Mesenchymal stem cell (in vitro differentiated cells and primary cell): ENCODE measurements at regions not wholly inside any gene's neighbourhood (a gene's known extent, or its start where the extent isn't known, plus 50 kb on each side); places are given as distances from the start of the nearest gene placed in this dataset.

Experiments
- DNase-seq: peaks from one replicate; pipeline ENCODE4 v3.0.0-alpha.2; 2013
- H2AFZ ChIP-seq: one replicate; pipeline ENCODE4 v1.6.1; 2013; ENCODE audit warnings: low read depth, mild to moderate bottlenecking, control low read depth, inconsistent platforms, low read length, moderate library complexity
- H2AK5ac ChIP-seq: 2 replicates; pipeline ENCODE4 v1.6.1; 2013; ENCODE audit warnings: low read length, moderate library complexity, mild to moderate bottlenecking, inconsistent platforms; ENCODE audit not compliant: severe bottlenecking
- H2BK120ac ChIP-seq: one replicate; pipeline ENCODE4 v1.6.1; 2013; ENCODE audit warnings: low read depth, mild to moderate bottlenecking, inconsistent platforms, low read length, moderate library complexity
- H2BK12ac ChIP-seq, 2 experiments: one replicate each; pipeline ENCODE4 v1.6.1; 2013; ENCODE audit warnings: inconsistent platforms in 2 of 2, low read length in 2 of 2, mild to moderate bottlenecking in 2 of 2, moderate library complexity in 2 of 2, control low read depth in 1 of 2
- H2BK15ac ChIP-seq: one replicate; pipeline ENCODE4 v1.6.1; 2013; ENCODE audit warnings: mild to moderate bottlenecking, low read depth, inconsistent platforms; ENCODE audit not compliant: poor library complexity, severe bottlenecking
- H2BK5ac ChIP-seq: 2 replicates; pipeline ENCODE4 v1.6.1; 2013; ENCODE audit warnings: low read depth, mild to moderate bottlenecking, low read length, control low read depth, inconsistent platforms; ENCODE audit not compliant: poor library complexity, severe bottlenecking
- H3K14ac ChIP-seq, 2 experiments: one replicate each; pipeline ENCODE4 v1.6.1; 2013; ENCODE audit warnings: inconsistent platforms in 2 of 2, low read length in 2 of 2, control low read depth in 1 of 2, mild to moderate bottlenecking in 1 of 2, moderate library complexity in 1 of 2
- H3K18ac ChIP-seq, 2 experiments: one replicate each; pipeline ENCODE4 v1.6.1; 2013; ENCODE audit warnings: inconsistent platforms in 2 of 2, low read length in 2 of 2, control low read depth in 1 of 2, low read depth in 1 of 2, mild to moderate bottlenecking in 1 of 2
- H3K23ac ChIP-seq, 2 experiments: one replicate each; pipeline ENCODE4 v1.6.1; 2013; ENCODE audit warnings: inconsistent platforms in 2 of 2, low read length in 2 of 2, mild to moderate bottlenecking in 2 of 2, moderate library complexity in 2 of 2, control low read depth in 1 of 2
- H3K27ac ChIP-seq: 2 replicates; pipeline ENCODE4 v1.5.1; 2013; ENCODE audit warnings: mild to moderate bottlenecking, moderate library complexity, low read length, control low read depth, inconsistent platforms; ENCODE audit not compliant: poor library complexity, severe bottlenecking
- H3K27me3 ChIP-seq, 2 experiments: 2 replicates each; pipeline versions ENCODE4 v1.6.1 to v1.7.0; 2013; ENCODE audit warnings: low read length in 2 of 2, mild to moderate bottlenecking in 2 of 2, moderate library complexity in 2 of 2, control low read depth in 1 of 2, inconsistent platforms in 1 of 2; ENCODE audit not compliant: control insufficient read depth in 1 of 2, insufficient read depth in 1 of 2
- H3K36me3 ChIP-seq, 2 experiments: 2 replicates each; pipeline versions ENCODE4 v1.6.1 to v1.7.0; 2013; ENCODE audit warnings: low read length in 2 of 2, control low read depth in 1 of 2, inconsistent platforms in 1 of 2, low read depth in 1 of 2, mild to moderate bottlenecking in 1 of 2; ENCODE audit not compliant: insufficient read depth in 2 of 2, control insufficient read depth in 1 of 2
- H3K4ac ChIP-seq, 2 experiments: one replicate each; pipeline ENCODE4 v1.6.1; 2013; ENCODE audit warnings: inconsistent platforms in 2 of 2, low read length in 2 of 2, mild to moderate bottlenecking in 2 of 2, moderate library complexity in 2 of 2, control low read depth in 1 of 2, low read depth in 1 of 2
- H3K4me1 ChIP-seq: 2 replicates; pipeline ENCODE4 v1.6.1; 2013; ENCODE audit warnings: low read depth, low read length, control low read depth; ENCODE audit not compliant: control insufficient read depth, insufficient read depth
- H3K4me2 ChIP-seq: 2 replicates; pipeline ENCODE4 v1.6.1; 2013; ENCODE audit warnings: low read length, mild to moderate bottlenecking, inconsistent platforms; ENCODE audit not compliant: poor library complexity, severe bottlenecking
- H3K4me3 ChIP-seq, 2 experiments: 2 replicates each; pipeline versions ENCODE4 v1.5.1 to v1.7.0; 2013; ENCODE audit warnings: low read length in 2 of 2, mild to moderate bottlenecking in 2 of 2, control low read depth in 1 of 2, low read depth in 1 of 2; ENCODE audit not compliant: insufficient read depth in 1 of 2
- H3K79me1 ChIP-seq: replicated peaks from 2 replicates; pipeline ENCODE4 v1.6.1; 2013; ENCODE audit warnings: mild to moderate bottlenecking, control low read depth, low read length, inconsistent platforms; ENCODE audit not compliant: poor library complexity, severe bottlenecking
- H3K9ac ChIP-seq: 2 replicates; pipeline ENCODE4 v1.7.0; 2013; ENCODE audit warnings: mild to moderate bottlenecking, low read length, moderate library complexity
- H3K9me3 ChIP-seq: 2 replicates; pipeline ENCODE4 v1.7.0; 2013; ENCODE audit warnings: mild to moderate bottlenecking, low read length; ENCODE audit not compliant: control insufficient read depth
- H4K8ac ChIP-seq: one replicate; pipeline ENCODE4 v1.6.1; 2013; ENCODE audit warnings: inconsistent platforms, mild to moderate bottlenecking, low read length, moderate library complexity
- H4K91ac ChIP-seq: one replicate; pipeline ENCODE4 v1.6.1; 2013; ENCODE audit warnings: mild to moderate bottlenecking, low read length, inconsistent platforms
- WGBS: methylation state at CpG from one replicate; pipeline ENCODE4 v1.1.7; 2013; ENCODE audit warnings: mixed read lengths; 5-methylcytosine and 5-hydroxymethylcytosine counted together

- Histone ChIP-seq H2BK15ac (no peak overlapping the region), H2BK5ac (no peak overlapping the region), H3K4me1 (no peaks in the 10 kb centered on the region), H2BK12ac (no peak overlapping the region), H2BK120ac (no peak overlapping the region), H2AK5ac (no peak overlapping the region), H3K4ac (no peak overlapping the region), H3K4me2 (no peak overlapping the region), H3K14ac (no peak overlapping the region), H3K9me3 (no peaks in the 10 kb centered on the region), H3K79me1 (no peaks in the 10 kb centered on the region), H3K23ac (no peak overlapping the region), H3K18ac (no peak overlapping the region), H3K27ac (no peak overlapping the region), H3K36me3 (no peaks in the 10 kb centered on the region), H4K91ac (no peak overlapping the region), H3K4me3 (no peak overlapping the region), H4K8ac (no peak overlapping the region), H3K9ac (no peak overlapping the region), H3K27me3 (no peaks in the 10 kb centered on the region), H2AFZ (no peak overlapping the region)
- DNase-seq, result no peak
- 81% methylated on average over 3 of the region's 3 CpGs for whole genome bisulfite sequencing
These were observed 119.4 kb upstream of the VLDLR start for GRCh38 chr9:2502210-2502609.

- H2AFZ ChIP-seq, result no peak overlapping the region
- no peak for DNase-seq
- no peak overlapping the region for H3K4ac ChIP-seq
- no peak overlapping the region for H2BK15ac ChIP-seq
- no peak overlapping the region for H2BK12ac ChIP-seq
- no peak overlapping the region for H3K18ac ChIP-seq
- H3K14ac ChIP-seq, result no peak overlapping the region
- H3K27me3 ChIP-seq, result no peaks in the 10 kb centered on the region
- WGBS, result 80% methylated on average over 2 of the region's 2 CpGs
- H3K4me2 ChIP-seq, result no peak overlapping the region
- no peak overlapping the region for H2BK5ac ChIP-seq
- no peak overlapping the region for H3K23ac ChIP-seq
- H3K36me3 ChIP-seq, result no peaks in the 10 kb centered on the region
- H2AK5ac ChIP-seq, result no peak overlapping the region
- no peak overlapping the region for H4K8ac ChIP-seq
- H3K4me1 ChIP-seq, result no peaks in the 10 kb centered on the region
- no peak overlapping the region for H4K91ac ChIP-seq
- H3K4me3 ChIP-seq, result no peak overlapping the region
- H3K9me3 ChIP-seq, result no peaks in the 10 kb centered on the region
- no peak overlapping the region for H3K27ac ChIP-seq
- no peaks in the 10 kb centered on the region for H3K79me1 ChIP-seq
- H3K9ac ChIP-seq, result no peak overlapping the region
- no peak overlapping the region for H2BK120ac ChIP-seq
These were observed 118.8 kb upstream of the VLDLR start for GRCh38 chr9:2502760-2503159.

DNA sequence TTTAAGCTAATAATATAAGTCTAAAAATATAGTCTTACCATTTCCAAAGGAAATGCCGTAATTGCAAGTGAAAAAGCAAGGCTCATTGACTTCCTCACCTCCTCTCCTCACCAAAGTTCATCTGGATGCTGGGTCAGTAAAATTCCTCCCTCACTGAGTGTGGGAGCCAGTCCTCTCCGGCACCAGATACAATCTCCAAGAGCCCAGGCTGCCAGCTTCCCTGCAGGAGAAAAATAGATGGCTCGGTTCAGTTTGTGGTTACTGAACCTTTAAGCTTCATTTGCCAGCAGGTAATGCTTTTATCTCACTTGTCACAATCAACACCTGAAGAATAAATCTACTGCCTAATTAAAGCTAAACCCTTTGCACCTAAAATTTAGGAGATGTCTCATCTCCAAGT is 115.3 kb upstream of the VLDLR start:
- H2AK5ac ChIP-seq, result no peak overlapping the region
- no peak overlapping the region for H3K23ac ChIP-seq
- H3K4ac ChIP-seq, result no peak overlapping the region
- no peak overlapping the region for H3K27ac ChIP-seq
- H2BK5ac ChIP-seq, result no peak overlapping the region
- no peaks in the 10 kb centered on the region for H3K36me3 ChIP-seq
- H3K4me3 ChIP-seq, result no peak overlapping the region
- H4K91ac ChIP-seq, result no peak overlapping the region
- H2BK12ac ChIP-seq, result no peak overlapping the region
- no peak overlapping the region for H3K18ac ChIP-seq
- DNase-seq, result no peak
- no peaks in the 10 kb centered on the region for H3K4me1 ChIP-seq
- no peak overlapping the region for H3K9ac ChIP-seq
- H4K8ac ChIP-seq, result no peak overlapping the region
- no peaks in the 10 kb centered on the region for H3K27me3 ChIP-seq
- no peaks in the 10 kb centered on the region for H3K9me3 ChIP-seq
- no peak overlapping the region for H2BK15ac ChIP-seq
- H2BK120ac ChIP-seq, result no peak overlapping the region
- 87% methylated on average over 3 of the region's 3 CpGs for whole genome bisulfite sequencing
- H2AFZ ChIP-seq, result no peak overlapping the region
- no peak overlapping the region for H3K4me2 ChIP-seq
- H3K14ac ChIP-seq, result no peak overlapping the region
- H3K79me1 ChIP-seq, result no peaks in the 10 kb centered on the region

DNA sequence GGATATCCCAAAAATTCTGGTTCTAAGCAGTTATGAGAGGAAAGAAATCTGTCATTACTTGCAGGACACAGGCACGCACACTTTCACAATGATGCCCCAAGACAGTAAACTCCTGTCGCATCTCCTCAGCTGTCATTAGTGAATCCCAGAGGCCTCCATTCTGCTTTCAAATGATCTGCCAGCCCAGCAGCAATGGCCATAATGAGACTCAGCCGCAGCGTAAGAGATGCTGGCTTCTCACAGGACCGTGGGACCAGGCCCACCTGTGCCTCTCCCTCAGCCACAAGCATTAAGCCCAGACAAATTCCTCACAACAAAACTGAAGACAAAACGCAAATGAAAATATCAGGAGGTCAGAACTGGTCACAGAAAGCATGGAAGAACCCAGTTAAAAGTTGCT is 98.0 kb upstream of the VLDLR start:
- Histone ChIP-seq H2AK5ac (no peak overlapping the region), H3K79me1 (no peaks in the 10 kb centered on the region), H4K8ac (no peak overlapping the region), H2BK120ac (no peak overlapping the region), H2BK12ac (no peak overlapping the region), H3K9ac (no peak overlapping the region), H3K4ac (no peak overlapping the region), H2AFZ (no peak overlapping the region), H3K23ac (no peak overlapping the region), H3K4me2 (no peak overlapping the region), H3K27me3 (no peaks in the 10 kb centered on the region), H4K91ac (no peak overlapping the region), H3K27ac (no peak overlapping the region), H3K4me1 (no peaks in the 10 kb centered on the region), H3K18ac (no peak overlapping the region), H2BK15ac (no peak overlapping the region), H2BK5ac (no peak overlapping the region), H3K14ac (no peak overlapping the region), H3K4me3 (no peak overlapping the region), H3K9me3 (no peaks in the 10 kb centered on the region), H3K36me3 (no peaks in the 10 kb centered on the region)
- 82% methylated on average over 6 of the region's 6 CpGs for WGBS
- no peak for DNase-seq
